HuH-7 (cell line): ENCODE measurements at regions not wholly inside any gene's neighbourhood (a gene's known extent, or its start where the extent isn't known, plus 50 kb on each side); places are given as distances from the start of the nearest gene placed in this dataset.

Experiments used
- DNase-seq: peaks from one replicate; pipeline ENCODE4 v3.0.0; 2011; ENCODE audit warnings: low spot score

GRCh38 chr13:103130681-103131210 is 64.5 kb upstream of the SLC10A2 start:
- no peak for DNase-seq

- DNase-seq: no peak
Observed at GRCh38 chr13:103130146-103130545, 63.9 kb upstream of the SLC10A2 start.
